GM12878 (cell line): ENCODE measurements at regions not wholly inside any gene's neighbourhood (a gene's known extent, or its start where the extent isn't known, plus 50 kb on each side); places are given as distances from the start of the nearest gene placed in this dataset.

Experiments used
- ATAC-seq: fragments of 200-7000 bp; cut with Tn5 transposase; 3 replicates; pipeline ENCODE4 v1.9.1; 2020; ENCODE audit warnings: mild to moderate bottlenecking, moderate library complexity
- BruUV-seq: library from RNA; stranded (reverse); fragments of 400-500 nt; replicated peaks from 2 replicates; lab custom pipeline; 2021; lab: Mats Ljungman, UMichigan
- CTCF ChIA-PET: fragments of 300-600 bp; sonication (Branson Sonifier 250); formaldehyde crosslinking; extraction: SDS; loops from one replicate; lab custom pipeline; 2021; ENCODE audit warnings: inconsistent platforms; lab: Yijun Ruan, JAX
- POLR2A ChIA-PET: fragments of 350-600 bp; formaldehyde crosslinking; extraction: SDS; loops from one replicate; lab custom pipeline; 2021; ENCODE audit warnings: inconsistent platforms; lab: Charles Lee
- RAD21 ChIA-PET: fragments of 300-600 bp; sonication (Branson Sonifier 250); formaldehyde crosslinking; loops from one replicate; lab custom pipeline; 2023; ENCODE audit warnings: antibody characterized with exemption; ENCODE audit not compliant: unreplicated experiment; lab: Charles Lee
- SMC1A ChIA-PET: fragments of 300-600 bp; sonication (Branson Sonifier 250); formaldehyde crosslinking; loops from one replicate; lab custom pipeline; 2023; ENCODE audit not compliant: unreplicated experiment, uncharacterized antibody; lab: Charles Lee
- DNase-seq: peaks from one replicate; pipeline ENCODE4 v3.0.0-alpha.2; 2011; ENCODE audit warnings: low read depth, low spot score
- FAIRE-seq: peaks from 3 replicates; lab custom pipeline; 2011; peaks lifted over from hg19 to GRCh38; lab: Jason Lieb, UNC
- H2AFZ ChIP-seq: 2 replicates; pipeline ENCODE4 v1.6.0; 2011; ENCODE audit warnings: low read depth, low read length, control low read depth; ENCODE audit not compliant: control insufficient read depth
- H3K27ac ChIP-seq: 2 replicates; pipeline ENCODE4 v1.5.1; 2011; ENCODE audit warnings: control low read depth; ENCODE audit not compliant: control insufficient read depth, insufficient read depth
- H3K27me3 ChIP-seq, 2 experiments: replicated peaks in 1 of 2; 2 replicates each; pipeline versions ENCODE4 v1.6.0 to v1.6.1; 2011; ENCODE audit warnings: low read length in 1 of 2; ENCODE audit not compliant: control insufficient read depth in 2 of 2, insufficient read depth in 2 of 2
- H3K36me3 ChIP-seq, 2 experiments: 2 replicates each; pipeline ENCODE4 v1.5.1; 2011; ENCODE audit warnings: low read length in 1 of 2; ENCODE audit not compliant: control insufficient read depth in 2 of 2, insufficient read depth in 2 of 2
- H3K4me1 ChIP-seq: 2 replicates; pipeline ENCODE4 v1.6.1; 2011; ENCODE audit warnings: mild to moderate bottlenecking, low read length, moderate library complexity, mixed read lengths; ENCODE audit not compliant: control insufficient read depth, insufficient read depth
- H3K4me2 ChIP-seq: 2 replicates; pipeline ENCODE4 v1.6.0; 2011; ENCODE audit warnings: control low read depth; ENCODE audit not compliant: control insufficient read depth, insufficient read depth
- H3K4me3 ChIP-seq: fragments of 200-600 bp; sonication (generic); 2 replicates; pipeline ENCODE4 v1.5.1; 2016
- H3K79me2 ChIP-seq: 2 replicates; pipeline ENCODE4 v1.6.0; 2011; ENCODE audit warnings: low read length; ENCODE audit not compliant: control insufficient read depth, insufficient read depth
- H3K9ac ChIP-seq: 2 replicates; pipeline ENCODE4 v1.8.0; 2011; ENCODE audit warnings: low read length, control low read depth, mixed read lengths; ENCODE audit not compliant: control insufficient read depth, insufficient read depth
- H3K9me3 ChIP-seq: replicated peaks from 3 replicates; pipeline ENCODE4 v1.5.1; 2011; ENCODE audit warnings: mild to moderate bottlenecking, low read length; ENCODE audit not compliant: control insufficient read depth, insufficient read depth
- H4K20me1 ChIP-seq: 2 replicates; pipeline ENCODE4 v1.6.0; 2011; ENCODE audit not compliant: control insufficient read depth, insufficient read depth
- BCL11A ChIP-seq: IDR thresholded peaks from 2 replicates; pipeline ENCODE4 v1.6.1; 2011; ENCODE audit warnings: low read depth, low read length
- BHLHE40 ChIP-seq, 2 experiments: fragments of 450-650 bp in 1 of 2; IDR thresholded peaks; 2 replicates each; pipeline ENCODE4 v1.6.1; 2011 to 2017; ENCODE audit warnings: low read depth in 2 of 2, borderline replicate concordance in 1 of 2, improper control_type of control experiment in 1 of 2, low read length in 1 of 2, mild to moderate bottlenecking in 1 of 2
- CTCF ChIP-seq, 3 experiments: IDR thresholded peaks in 2 of 3; conservative IDR thresholded peaks in 1 of 3; 2 replicates each; pipeline ENCODE4 v1.5.1; 2011; ENCODE audit warnings: low read depth in 3 of 3, low read length in 3 of 3, mild to moderate bottlenecking in 3 of 3, control low read depth in 2 of 3, moderate library complexity in 2 of 3, inconsistent platforms in 1 of 3, mixed read lengths in 1 of 3; ENCODE audit not compliant: control insufficient read depth in 2 of 3, insufficient read depth in 1 of 3; ENCODE audit errors: extremely low read depth in 1 of 3
- IKZF2 ChIP-seq, 2 experiments: fragments of 450-650 bp; IDR thresholded peaks; 2 replicates each; pipeline ENCODE4 v1.6.1; 2017; ENCODE audit warnings: mild to moderate bottlenecking in 2 of 2, moderate library complexity in 2 of 2
- KAT2A ChIP-seq: conservative IDR thresholded peaks from 2 replicates; pipeline ENCODE4 v1.6.1; 2011; ENCODE audit warnings: low read depth, low read length; ENCODE audit not compliant: control insufficient read depth
- MXI1 ChIP-seq: fragments of 150-350 bp; IDR thresholded peaks from 2 replicates; pipeline ENCODE4 v1.6.1; 2011; ENCODE audit warnings: low read depth, mild to moderate bottlenecking, inconsistent platforms, low read length, improper control_type of control experiment
- RAD21 ChIP-seq: IDR thresholded peaks from 2 replicates; pipeline ENCODE4 v1.6.1; 2011; ENCODE audit warnings: mild to moderate bottlenecking, low read depth, low read length, moderate library complexity; ENCODE audit not compliant: insufficient read depth
- ZNF687 ChIP-seq: fragments of 450-650 bp; IDR thresholded peaks from 2 replicates; pipeline ENCODE4 v1.6.1; 2017; ENCODE audit warnings: mild to moderate bottlenecking, moderate library complexity
- WGBS: methylation state at CpG from one replicate; pipeline ENCODE4 v1.1.6; 2016; ENCODE audit warnings: low lambda C conversion rate; ENCODE audit not compliant: insufficient replicate concordance, insufficient coverage; ENCODE audit errors: missing lambda C conversion rate; 5-methylcytosine and 5-hydroxymethylcytosine counted together
- in situ Hi-C: fragments of 300-500 bp; cut with MboI; formaldehyde crosslinking; loops from 9 replicates; pipeline ENCODE4 v1.14.3; 2018; ENCODE audit warnings: mixed read lengths
- intact Hi-C: fragments of 100-400 bp; cut with micrococcal nuclease; formaldehyde crosslinking; loops from one replicate; pipeline ENCODE4 v1.14.2; 2022; ENCODE audit not compliant: unreplicated experiment
- TF ChIP-seq, protein P1 (sequence below): IDR thresholded peaks from 2 replicates; pipeline ENCODE4 v1.6.1; 2012; ENCODE audit warnings: low read depth, low read length, improper control_type of control experiment

DNA sequence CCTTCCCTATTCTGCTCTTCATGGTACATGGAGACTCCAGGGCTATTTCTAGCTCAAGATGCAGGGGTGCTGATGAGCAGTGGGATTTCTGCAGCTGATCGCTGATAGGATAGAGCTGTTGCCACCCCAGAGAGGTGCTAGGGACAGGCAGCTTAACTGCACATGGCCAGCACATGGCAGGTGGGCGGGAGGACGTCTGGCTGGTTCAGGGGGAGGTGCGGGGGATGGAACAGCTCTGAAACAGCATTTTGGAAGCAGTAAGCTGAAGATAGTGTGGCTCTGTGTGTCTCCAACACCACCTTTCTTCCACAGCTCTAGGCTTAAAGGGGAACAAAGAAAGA, 151.9 kb upstream of the PELI1 start:
- FAIRE-seq (no peak), ATAC-seq (peak; percentile 44), DNase-seq (no peak)
- BruUV-seq: no TSS peak
- Histone ChIP-seq H4K20me1 (no peaks in the 10 kb centered on the region), H3K4me3 (no peak overlapping the region), H3K9me3 (no peaks in the 10 kb centered on the region), H3K36me3 (no peaks in the 10 kb centered on the region), H3K4me1 (peaks cover 14% of the 10 kb centered on the region), H3K4me2 (no peak overlapping the region), H3K27me3 (no peaks in the 10 kb centered on the region), H3K27ac (no peak overlapping the region), H2AFZ (no peak overlapping the region), H3K79me2 (no peaks in the 10 kb centered on the region), H3K9ac (no peak overlapping the region)
- SMC1A ChIA-PET: interaction anchor here (0.6 to 12.2 kb wide), 32 partner anchors 10 to 603 kb away, joined by 3 to 168 read pairs (median 5); no protein-coding TSS in a partner anchor
- POLR2A ChIA-PET: interaction anchor here (0.5 to 5.0 kb wide), 14 partner anchors 16 to 247 kb away, joined by 3 to 25 read pairs (median 4); no protein-coding TSS in a partner anchor
- RAD21 ChIA-PET: interaction anchor here (0.6 to 9.1 kb wide), 31 partner anchors 10 to 276 kb away, joined by 3 to 157 read pairs (median 7); no protein-coding TSS in a partner anchor
- in situ Hi-C loops (no loop called here), intact Hi-C loops (no loop called here)
- CTCF ChIA-PET: interaction anchor here (0.6 to 11.9 kb wide), 19 partner anchors 9 to 705 kb away, joined by 3 to 109 read pairs (median 3); no protein-coding TSS in a partner anchor
- 73% methylated on average over 1 of the region's 4 CpGs for WGBS
- TF ChIP-seq KAT2A (no peak), BHLHE40 (IDR thresholded peaks at IDR 0.05; ENCODE audit: borderline replicate concordance in 1 of 2, low read depth in 2 of 2, low read length in 1 of 2) (peak in 1 of 2 experiments; percentile 26; a peak in 1 of 4 replicates), RAD21 (no peak), CTCF (IDR thresholded peaks at IDR 0.05 in 2 of 3, conservative IDR thresholded peaks at IDR 0.05 in 1 of 3; ENCODE audit: control insufficient read depth in 2 of 3, extremely low read depth in 1 of 3, insufficient read depth in 1 of 3, low read depth in 3 of 3, low read length in 3 of 3) (no peak), ZNF687 (0 out of 2 replicates have a peak, but pooled peaks have one; percentile 28), IKZF2 (IDR thresholded peaks at IDR 0.05) (no peak), BCL11A (no peak), MXI1 (0 out of 2 replicates have a peak, but pooled peaks have one; percentile 53)
- TF ChIP-seq, protein P1, sequence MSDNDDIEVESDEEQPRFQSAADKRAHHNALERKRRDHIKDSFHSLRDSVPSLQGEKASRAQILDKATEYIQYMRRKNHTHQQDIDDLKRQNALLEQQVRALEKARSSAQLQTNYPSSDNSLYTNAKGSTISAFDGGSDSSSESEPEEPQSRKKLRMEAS: peak; percentile 65; the same call in 1 of the 2 replicates
